Fibroblast of lung (primary cell): ENCODE measurements at regions not wholly inside any gene's neighbourhood (a gene's known extent, or its start where the extent isn't known, plus 50 kb on each side); places are given as distances from the start of the nearest gene placed in this dataset.

ENCODE experiments used
- DNase-seq, 2 donors: peaks; one replicate each; pipeline versions ENCODE4 v3.0.0 to v3.0.0-alpha.2; 2010; ENCODE audit warnings: low read depth in 2 of 2
- H2AFZ ChIP-seq: 2 replicates; pipeline ENCODE4 v1.5.1; 2012; ENCODE audit warnings: low read length, control low read depth, inconsistent platforms
- H3K27ac ChIP-seq: 2 replicates; pipeline ENCODE4 v1.5.1; 2011; ENCODE audit warnings: low read length, control low read depth; ENCODE audit not compliant: insufficient read depth
- H3K27me3 ChIP-seq: 2 replicates; pipeline ENCODE4 v1.5.1; 2011; ENCODE audit warnings: mild to moderate bottlenecking, low read length; ENCODE audit not compliant: control insufficient read depth, insufficient read depth
- H3K36me3 ChIP-seq: 2 replicates; pipeline ENCODE4 v1.5.1; 2011; ENCODE audit warnings: low read length; ENCODE audit not compliant: control insufficient read depth, insufficient read depth
- H3K4me1 ChIP-seq: 2 replicates; pipeline ENCODE4 v1.5.1; 2011; ENCODE audit warnings: low read length; ENCODE audit not compliant: control insufficient read depth, insufficient read depth; ENCODE audit errors: extremely low read depth
- H3K4me2 ChIP-seq: 2 replicates; pipeline ENCODE4 v1.5.1; 2011; ENCODE audit warnings: low read length, control low read depth; ENCODE audit not compliant: insufficient read depth; ENCODE audit errors: extremely low read depth
- H3K4me3 ChIP-seq, 4 experiments: fragments of 200-600 bp in 1 of 4; sonication (generic) in 1 of 4; replicated peaks in 1 of 4; 2 replicates each; pipeline ENCODE4 v1.5.1; 2011 to 2016; ENCODE audit warnings: low read length in 4 of 4, low read depth in 3 of 4, mild to moderate bottlenecking in 3 of 4, control low read depth in 2 of 4, inconsistent platforms in 1 of 4, mixed read lengths in 1 of 4; ENCODE audit not compliant: insufficient read depth in 1 of 4; ENCODE audit errors: control extremely low read depth in 1 of 4
- H3K79me2 ChIP-seq: 2 replicates; pipeline ENCODE4 v1.5.1; 2012; ENCODE audit warnings: mild to moderate bottlenecking, low read length, inconsistent platforms; ENCODE audit not compliant: control insufficient read depth, insufficient read depth
- H3K9ac ChIP-seq: 2 replicates; pipeline ENCODE4 v1.5.1; 2011; ENCODE audit warnings: mild to moderate bottlenecking, low read length, control low read depth; ENCODE audit not compliant: insufficient read depth
- H3K9me3 ChIP-seq: 2 replicates; pipeline ENCODE4 v1.5.1; 2012; ENCODE audit warnings: low read depth, low read length; ENCODE audit not compliant: control insufficient read depth, insufficient read depth
- H4K20me1 ChIP-seq: 2 replicates; pipeline ENCODE4 v1.5.1; 2011; ENCODE audit warnings: low read length; ENCODE audit not compliant: control insufficient read depth, insufficient read depth; ENCODE audit errors: extremely low read depth
- CTCF ChIP-seq, 2 donors: IDR thresholded peaks in 1 of 2; conservative IDR thresholded peaks in 1 of 2; 1 replicate in 1 of 2; 2 replicates in 1 of 2; pipeline ENCODE4 v1.5.1; 2011 to 2012; ENCODE audit warnings: low read length in 2 of 2, control low read depth in 1 of 2, inconsistent platforms in 1 of 2, low read depth in 1 of 2, mild to moderate bottlenecking in 1 of 2
- EZH2 ChIP-seq: IDR thresholded peaks from 2 replicates; pipeline ENCODE4 v1.5.1; 2012; ENCODE audit warnings: low read length, control low read depth, mild to moderate bottlenecking; ENCODE audit errors: missing control alignments

GRCh38 chr2:7730990-7731389, 813.8 kb downstream of the RNF144A start:
- Histone ChIP-seq H3K4me1 (no peaks in the 10 kb centered on the region), H3K36me3 (no peaks in the 10 kb centered on the region), H3K9me3 (no peaks in the 10 kb centered on the region), H4K20me1 (no peaks in the 10 kb centered on the region), H3K27me3 (no peaks in the 10 kb centered on the region), H3K4me3 (no peak overlapping the region), H3K79me2 (no peaks in the 10 kb centered on the region), H3K27ac (no peak overlapping the region), H2AFZ (no peak overlapping the region), H3K4me2 (no peak overlapping the region), H3K9ac (no peak overlapping the region)
- no peak for DNase-seq
- TF ChIP-seq CTCF (conservative IDR thresholded peaks at IDR 0.05 in 1 of 2, IDR thresholded peaks at IDR 0.05 in 1 of 2; ENCODE audit: low read depth in 1 of 2, low read length in 2 of 2) = no peak
- no peak for TF ChIP-seq EZH2

- Histone ChIP-seq H3K9ac (no peak overlapping the region), H3K27ac (no peak overlapping the region), H3K36me3 (no peaks in the 10 kb centered on the region), H3K4me2 (no peak overlapping the region), H3K4me1 (no peaks in the 10 kb centered on the region), H3K9me3 (no peaks in the 10 kb centered on the region), H3K4me3 (no peak overlapping the region), H2AFZ (no peak overlapping the region), H4K20me1 (no peaks in the 10 kb centered on the region), H3K27me3 (no peaks in the 10 kb centered on the region), H3K79me2 (no peaks in the 10 kb centered on the region)
- DNase-seq = no peak
- TF ChIP-seq EZH2 (no peak), CTCF (conservative IDR thresholded peaks at IDR 0.05 in 1 of 2, IDR thresholded peaks at IDR 0.05 in 1 of 2; ENCODE audit: low read depth in 1 of 2, low read length in 2 of 2) (no peak)
Observed at GRCh38 chr2:7732497-7732896, 815.3 kb downstream of the RNF144A start.

- Histone ChIP-seq H3K9me3 (no peaks in the 10 kb centered on the region), H3K4me1 (no peaks in the 10 kb centered on the region), H3K36me3 (no peaks in the 10 kb centered on the region), H3K4me2 (no peak overlapping the region), H2AFZ (no peak overlapping the region), H4K20me1 (no peaks in the 10 kb centered on the region), H3K9ac (no peak overlapping the region), H3K4me3 (no peak overlapping the region), H3K79me2 (no peaks in the 10 kb centered on the region), H3K27ac (no peak overlapping the region), H3K27me3 (no peaks in the 10 kb centered on the region)
- TF ChIP-seq CTCF (conservative IDR thresholded peaks at IDR 0.05 in 1 of 2, IDR thresholded peaks at IDR 0.05 in 1 of 2; ENCODE audit: low read depth in 1 of 2, low read length in 2 of 2) (no peak), EZH2 (no peak)
- DNase-seq = peak in 1 of 2 donors; percentile 39
Observed at GRCh38 chr2:7736646-7737305, 819.6 kb downstream of the RNF144A start.
